Tongue (tissue), 1 donor: ENCODE measurements at regions not wholly inside any gene's neighbourhood (a gene's known extent, or its start where the extent isn't known, plus 50 kb on each side); places are given as distances from the start of the nearest gene placed in this dataset.

ENCODE experiments used
- DNase-seq: peaks from one replicate; pipeline ENCODE4 v3.0.0-alpha.2; 2015

- DNase-seq = no peak
These were observed 1575.6 kb downstream of the NCAM2 start for GRCh38 chr21:22573834-22574233.

GRCh38 chr21:22575165-22575584 lies 1577.0 kb downstream of the NCAM2 start:
- DNase-seq = peak; percentile 17

GRCh38 chr21:22579741-22580140 lies 1581.5 kb downstream of the NCAM2 start:
- no peak for DNase-seq

- DNase-seq = no peak
These were observed 1583.8 kb downstream of the NCAM2 start for GRCh38 chr21:22582026-22582425.

GRCh38 chr21:22584308-22584707 lies 1586.1 kb downstream of the NCAM2 start:
- no peak for DNase-seq

GRCh38 chr21:22585558-22585957 lies 1587.3 kb downstream of the NCAM2 start:
- DNase-seq = no peak

GRCh38 chr21:22597660-22598255 lies 1599.5 kb downstream of the NCAM2 start:
- no peak for DNase-seq

- DNase-seq = no peak
These were observed 1611.6 kb downstream of the NCAM2 start for GRCh38 chr21:22609802-22610201.

- DNase-seq = no peak
These were observed 1629.7 kb downstream of the NCAM2 start for GRCh38 chr21:22627911-22628310.

GRCh38 chr21:22630953-22631465 lies 1632.8 kb downstream of the NCAM2 start:
- DNase-seq = no peak

GRCh38 chr21:22632176-22632575 lies 1634.0 kb downstream of the NCAM2 start:
- no peak for DNase-seq

GRCh38 chr21:22649246-22649645 lies 1651.0 kb downstream of the NCAM2 start:
- DNase-seq = no peak

GRCh38 chr21:22650226-22650625 lies 1652.0 kb downstream of the NCAM2 start:
- DNase-seq = no peak

- DNase-seq = no peak
These were observed 1659.6 kb downstream of the NCAM2 start for GRCh38 chr21:22657781-22658180.

GRCh38 chr21:22670148-22670547 lies 1671.9 kb downstream of the NCAM2 start:
- no peak for DNase-seq

- DNase-seq = no peak
These were observed 1681.0 kb downstream of the NCAM2 start for GRCh38 chr21:22679207-22679606.

GRCh38 chr21:22691658-22692057 lies 1693.4 kb downstream of the NCAM2 start:
- no peak for DNase-seq

GRCh38 chr21:22703521-22703920 lies 1705.3 kb downstream of the NCAM2 start:
- no peak for DNase-seq

GRCh38 chr21:22710721-22711120 lies 1712.5 kb downstream of the NCAM2 start:
- DNase-seq = peak; percentile 9

GRCh38 chr21:22711636-22712035 lies 1713.4 kb downstream of the NCAM2 start:
- DNase-seq = peak; percentile 1

GRCh38 chr21:22725436-22725835 lies 1727.2 kb downstream of the NCAM2 start:
- no peak for DNase-seq

GRCh38 chr21:22728091-22728490 lies 1729.9 kb downstream of the NCAM2 start:
- DNase-seq = no peak

- DNase-seq = no peak
These were observed 1744.9 kb downstream of the NCAM2 start for GRCh38 chr21:22743085-22743484.

GRCh38 chr21:22754746-22755145 lies 1756.5 kb downstream of the NCAM2 start:
- peak; percentile 43 for DNase-seq

GRCh38 chr21:22758478-22758877 lies 1760.3 kb downstream of the NCAM2 start:
- no peak for DNase-seq
